HG02759 (cell line): ENCODE measurements at regions not wholly inside any gene's neighbourhood (a gene's known extent, or its start where the extent isn't known, plus 50 kb on each side); places are given as distances from the start of the nearest gene placed in this dataset.

ENCODE experiments used
- ATAC-seq: cut with Tn5 transposase; IDR thresholded peaks from one replicate; pipeline ENCODE4 v1.9.1; 2021; ENCODE audit warnings: mild to moderate bottlenecking, moderate library complexity; ENCODE audit not compliant: unreplicated experiment

GRCh38 chr9:81132796-81133195, 556.6 kb downstream of the TLE1 start:
- no peak for ATAC-seq

DNA sequence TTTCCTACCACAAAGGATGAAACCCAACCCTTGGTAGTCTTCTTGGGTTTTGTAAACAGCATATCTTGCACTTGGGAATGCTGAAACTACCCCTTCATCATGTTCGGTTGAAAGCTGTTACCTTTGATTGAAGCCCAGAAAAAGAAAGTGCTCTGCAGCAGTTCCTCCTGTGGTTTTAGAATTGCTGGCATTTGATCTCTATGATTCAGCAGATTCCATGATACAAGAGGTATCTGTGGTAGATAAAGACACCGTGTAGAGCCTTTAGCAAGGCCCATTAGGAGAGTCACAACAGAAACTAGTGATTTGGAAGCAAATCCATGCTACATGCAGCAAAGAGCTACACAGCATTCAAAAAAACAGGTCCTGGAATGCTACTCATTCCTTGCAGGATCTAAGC, 557.0 kb downstream of the TLE1 start:
- no peak for ATAC-seq

DNA sequence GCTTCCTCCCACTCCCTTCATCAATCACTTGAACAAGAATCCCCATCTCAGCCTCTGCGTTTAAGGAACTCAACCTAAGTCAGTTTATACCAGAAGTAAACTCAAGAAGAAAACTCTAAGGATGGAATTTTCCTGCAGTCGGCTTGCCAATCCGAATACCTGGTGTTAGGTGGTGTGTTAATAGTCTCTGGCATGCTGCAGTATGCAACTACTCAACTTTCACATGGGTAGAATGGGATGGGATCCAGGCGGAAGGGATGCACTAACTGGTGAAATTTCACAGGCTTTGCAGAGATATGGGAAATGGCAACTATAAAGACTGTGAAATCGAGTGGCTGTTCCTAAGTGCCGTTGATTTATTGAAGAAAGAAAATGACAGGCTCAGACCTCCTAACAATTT, 560.6 kb downstream of the TLE1 start:
- ATAC-seq = no peak

DNA sequence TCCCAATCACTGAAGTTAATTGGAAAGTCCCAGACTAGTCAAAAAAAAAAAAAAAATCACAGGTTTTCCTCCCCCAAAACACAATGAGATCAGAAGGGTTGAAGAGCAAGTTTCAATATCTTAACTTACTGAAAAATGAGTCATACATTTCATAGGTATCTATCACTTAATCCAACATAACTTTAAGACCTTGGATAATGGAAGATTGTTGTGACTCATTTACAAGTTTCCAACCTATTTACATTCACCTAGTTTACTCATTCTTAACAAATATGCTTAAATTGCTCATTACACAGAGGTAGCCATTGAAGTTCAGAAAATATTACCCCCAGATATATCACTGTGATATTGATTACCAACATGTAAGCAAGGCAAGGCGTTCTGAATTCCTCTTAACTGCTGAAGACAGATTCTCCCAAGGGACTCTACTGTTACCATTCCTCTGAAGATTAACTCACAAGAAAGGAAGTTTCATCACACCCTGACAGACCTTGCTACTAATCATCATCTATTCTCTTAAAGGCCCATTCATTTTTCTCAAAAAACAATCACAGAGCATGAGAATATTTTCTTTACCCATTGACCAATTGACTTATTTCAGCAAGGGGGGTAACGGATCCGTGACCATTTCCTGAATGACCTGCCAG, 563.8 kb downstream of the TLE1 start:
- ATAC-seq = peak; percentile 41

- ATAC-seq = no peak
Observed at GRCh38 chr9:81123526-81123925, 565.8 kb downstream of the TLE1 start.

DNA sequence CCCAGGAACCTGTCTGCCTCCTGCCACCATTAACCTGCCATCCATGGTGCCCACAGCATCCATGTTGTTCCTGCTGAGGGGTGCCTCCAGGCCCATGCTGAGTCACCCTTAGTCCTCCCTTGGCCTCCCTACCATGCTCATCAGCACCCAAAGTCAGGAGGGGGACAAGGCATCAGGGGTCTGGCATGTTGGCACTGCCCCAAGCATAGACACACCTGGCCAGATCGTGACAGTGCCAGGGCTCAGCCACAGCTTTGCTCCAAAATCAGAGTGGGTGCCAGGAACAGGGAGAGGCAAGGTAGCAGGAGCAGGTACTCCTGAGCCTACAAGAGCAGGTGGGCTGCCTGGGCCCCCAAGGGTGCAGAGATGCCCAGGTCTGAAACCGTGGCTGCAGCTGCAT, 566.6 kb downstream of the TLE1 start:
- ATAC-seq = no peak

- no peak for ATAC-seq
Observed at GRCh38 chr9:81119591-81119990, 569.8 kb downstream of the TLE1 start.

GRCh38 chr9:81118416-81118815, 570.9 kb downstream of the TLE1 start:
- ATAC-seq = no peak

- ATAC-seq = no peak
Observed at GRCh38 chr9:81116340-81117137, 572.8 kb downstream of the TLE1 start.

GRCh38 chr9:81113453-81114124, 575.8 kb downstream of the TLE1 start:
- ATAC-seq = peak; percentile 58

- ATAC-seq = no peak
Observed at GRCh38 chr9:81112627-81113452, 576.5 kb downstream of the TLE1 start.

- ATAC-seq = no peak
Observed at GRCh38 chr9:81108821-81109220, 580.5 kb downstream of the TLE1 start.

- no peak for ATAC-seq
Observed at GRCh38 chr9:81108391-81108790, 581.0 kb downstream of the TLE1 start.

GRCh38 chr9:81103597-81104471, 585.5 kb downstream of the TLE1 start:
- ATAC-seq = no peak

DNA sequence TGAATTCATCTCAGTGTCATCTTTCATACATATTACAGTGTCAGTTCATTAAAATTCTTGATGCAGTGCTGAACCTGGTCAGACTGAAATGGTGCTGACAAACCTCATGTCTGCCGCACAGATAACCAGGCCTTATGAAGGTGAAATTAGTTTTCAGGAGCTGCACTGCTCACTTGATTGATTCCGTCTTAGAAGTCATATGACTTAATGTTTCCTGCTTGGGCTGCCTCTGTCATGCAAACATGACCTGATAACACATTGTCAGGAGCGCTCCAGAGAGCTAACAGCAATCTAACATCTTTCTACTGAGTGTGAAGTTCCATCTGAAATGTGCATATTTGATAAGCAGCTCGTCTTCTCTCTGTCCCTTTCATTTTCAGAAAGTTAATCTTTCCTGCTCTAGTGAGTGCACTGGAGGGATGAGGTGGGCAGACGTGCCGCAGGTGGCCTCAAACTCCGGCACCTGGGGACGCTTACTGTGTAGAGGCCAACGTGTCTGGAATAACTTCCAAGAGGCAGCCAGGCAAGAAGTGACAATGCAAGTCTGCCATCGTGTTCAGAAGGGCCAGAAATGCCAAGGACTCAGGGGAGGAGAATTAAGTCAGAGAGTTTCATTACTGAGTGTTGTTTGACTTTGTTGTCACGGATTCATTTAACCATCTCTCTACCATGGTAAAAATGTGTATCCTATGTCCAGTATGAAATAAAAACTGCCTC, 592.1 kb downstream of the TLE1 start:
- no peak for ATAC-seq

GRCh38 chr9:81096625-81097024, 592.7 kb downstream of the TLE1 start:
- ATAC-seq = no peak

- no peak for ATAC-seq
Observed at GRCh38 chr9:81092057-81092456, 597.3 kb downstream of the TLE1 start.

DNA sequence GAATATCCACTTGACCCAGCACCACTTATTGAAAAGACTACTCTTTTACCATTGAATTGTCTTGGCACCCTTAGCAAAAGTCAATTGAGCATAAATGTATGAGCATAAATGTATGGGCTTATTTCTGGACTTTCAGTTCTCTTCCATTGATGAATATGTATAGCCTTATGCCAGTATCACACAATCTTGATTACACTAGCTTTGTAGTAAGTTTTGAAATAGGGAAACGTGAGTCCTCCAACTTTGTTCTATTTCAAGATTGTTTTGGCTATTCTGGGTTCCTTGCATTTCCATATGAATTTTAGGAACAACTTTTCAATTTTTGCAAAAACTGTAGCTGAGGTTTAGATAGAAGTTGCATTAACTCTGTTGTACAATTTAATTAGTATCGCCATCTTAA, 601.0 kb downstream of the TLE1 start:
- no peak for ATAC-seq

DNA sequence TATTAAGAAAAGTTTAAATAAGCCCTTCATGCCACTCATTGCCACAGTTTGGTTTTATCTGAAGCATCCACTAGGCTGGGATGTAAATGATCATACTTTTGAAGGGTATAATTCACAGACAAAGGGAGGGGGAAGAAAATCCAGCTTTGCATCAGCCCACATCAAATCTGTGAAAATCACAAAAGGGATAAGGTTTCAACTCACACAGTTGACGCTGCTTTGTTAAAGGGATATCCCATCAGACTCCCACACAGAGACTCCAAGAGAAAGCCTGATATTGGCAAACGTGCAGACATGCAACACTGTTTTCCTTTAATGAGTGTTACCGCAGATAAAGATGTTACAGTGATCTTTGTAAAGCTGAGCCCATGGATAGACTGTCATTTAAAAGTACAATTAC, 602.9 kb downstream of the TLE1 start:
- no peak for ATAC-seq
